IMR-90 (cell line): ENCODE measurements at regions not wholly inside any gene's neighbourhood (a gene's known extent, or its start where the extent isn't known, plus 50 kb on each side); places are given as distances from the start of the nearest gene placed in this dataset.

Source experiments
- ATAC-seq: fragments of 200-7000 bp; cut with Tn5 transposase; 2 replicates; pipeline ENCODE4 v1.9.1; 2020; ENCODE audit warnings: low read depth, mild to moderate bottlenecking, moderate library complexity
- BruUV-seq: library from RNA; stranded (reverse); fragments of 400-500 nt; replicated peaks from 2 replicates; lab custom pipeline; 2021; lab: Mats Ljungman, UMichigan
- CTCF ChIA-PET: fragments of 300-600 bp; formaldehyde crosslinking; extraction: SDS; loops from one replicate; lab custom pipeline; 2021; ENCODE audit warnings: antibody characterized with exemption; lab: Yijun Ruan, JAX
- POLR2A ChIA-PET: fragments of 300-600 bp; sonication (Branson Sonifier 250); formaldehyde crosslinking; loops from one replicate; lab custom pipeline; 2022; ENCODE audit warnings: antibody characterized with exemption; ENCODE audit not compliant: unreplicated experiment; lab: Charles Lee
- DNase-seq: peaks from one replicate; pipeline ENCODE4 v3.0.0; 2013
- H2AFZ ChIP-seq: replicated peaks from 2 replicates; pipeline ENCODE3; 2013; ENCODE audit warnings: low read length, mild to moderate bottlenecking; ENCODE audit not compliant: poor library complexity
- H2AK5ac ChIP-seq: 2 replicates; pipeline ENCODE4 v1.6.1; 2013; ENCODE audit warnings: low read depth, low read length, inconsistent platforms
- H2AK9ac ChIP-seq: replicated peaks from 2 replicates; pipeline ENCODE3; 2013; ENCODE audit warnings: mild to moderate bottlenecking, low read depth, low read length, moderate library complexity; ENCODE audit not compliant: poor library complexity
- H2BK120ac ChIP-seq: 2 replicates; pipeline ENCODE4 v1.6.1; 2013; ENCODE audit warnings: low read depth, low read length, inconsistent platforms
- H2BK15ac ChIP-seq: 3 replicates; pipeline ENCODE4 v1.6.1; 2013; ENCODE audit warnings: low read depth, low read length, inconsistent platforms
- H2BK20ac ChIP-seq: 2 replicates; pipeline ENCODE4 v1.6.1; 2013; ENCODE audit warnings: low read depth, mild to moderate bottlenecking, inconsistent platforms, low read length, moderate library complexity
- H2BK5ac ChIP-seq: 2 replicates; pipeline ENCODE4 v1.6.1; 2013; ENCODE audit warnings: mild to moderate bottlenecking, low read depth, low read length, inconsistent platforms; ENCODE audit not compliant: poor library complexity, severe bottlenecking
- H3K14ac ChIP-seq: replicated peaks from 2 replicates; pipeline ENCODE4 v1.6.1; 2013; ENCODE audit warnings: low read depth, low read length, inconsistent platforms
- H3K18ac ChIP-seq: 2 replicates; pipeline ENCODE4 v1.6.1; 2013; ENCODE audit warnings: low read depth, low read length, control low read depth
- H3K23ac ChIP-seq: 2 replicates; pipeline ENCODE4 v1.6.1; 2013; ENCODE audit warnings: low read depth, low read length, inconsistent platforms
- H3K27ac ChIP-seq: 2 replicates; pipeline ENCODE4 v1.5.1; 2013; ENCODE audit warnings: mild to moderate bottlenecking, control low read depth, low read length; ENCODE audit not compliant: insufficient read depth
- H3K27me3 ChIP-seq: 2 replicates; pipeline ENCODE4 v1.6.1; 2013; ENCODE audit warnings: low read length; ENCODE audit not compliant: control insufficient read depth, insufficient read depth
- H3K36me3 ChIP-seq: 2 replicates; pipeline ENCODE4 v1.6.1; 2013; ENCODE audit warnings: low read length, mixed read lengths; ENCODE audit not compliant: control insufficient read depth, insufficient read depth
- H3K4ac ChIP-seq: 2 replicates; pipeline ENCODE4 v1.6.1; 2013; ENCODE audit warnings: low read depth, low read length, inconsistent platforms
- H3K4me1 ChIP-seq: 2 replicates; pipeline ENCODE4 v1.6.1; 2013; ENCODE audit warnings: low read length, mixed read lengths; ENCODE audit not compliant: control insufficient read depth, insufficient read depth
- H3K4me2 ChIP-seq: 2 replicates; pipeline ENCODE4 v1.6.1; 2013; ENCODE audit warnings: low read depth, mild to moderate bottlenecking, control low read depth, low read length, moderate library complexity
- H3K4me3 ChIP-seq: 2 replicates; pipeline ENCODE4 v1.5.1; 2013; ENCODE audit warnings: low read depth, mild to moderate bottlenecking, control low read depth, low read length, moderate library complexity; ENCODE audit not compliant: insufficient read depth
- H3K56ac ChIP-seq: 2 replicates; pipeline ENCODE4 v1.6.1; 2013; ENCODE audit warnings: low read length, inconsistent platforms; ENCODE audit not compliant: insufficient read depth; ENCODE audit errors: extremely low read depth
- H3K79me1 ChIP-seq, 2 experiments: 2 replicates each; pipeline ENCODE4 v1.6.1; 2013; ENCODE audit warnings: low read length in 2 of 2, inconsistent platforms in 1 of 2, low read depth in 1 of 2
- H3K9ac ChIP-seq: 2 replicates; pipeline ENCODE4 v1.6.1; 2013; ENCODE audit warnings: low read depth, low read length, control low read depth
- H3K9me1 ChIP-seq: 2 replicates; pipeline ENCODE4 v1.6.1; 2013; ENCODE audit warnings: low read length, inconsistent platforms; ENCODE audit not compliant: insufficient read depth
- H3K9me3 ChIP-seq: 2 replicates; pipeline ENCODE4 v1.6.1; 2013; ENCODE audit warnings: low read length; ENCODE audit not compliant: control insufficient read depth, insufficient read depth
- H4K20me1 ChIP-seq: 2 replicates; pipeline ENCODE4 v1.6.1; 2013; ENCODE audit warnings: low read length, inconsistent platforms; ENCODE audit not compliant: insufficient read depth
- H4K5ac ChIP-seq: 2 replicates; pipeline ENCODE4 v1.6.1; 2013; ENCODE audit warnings: mild to moderate bottlenecking, low read depth, low read length, control low read depth
- H4K8ac ChIP-seq, 2 experiments: 2 replicates each; pipeline ENCODE4 v1.6.1; 2013; ENCODE audit warnings: low read depth in 2 of 2, low read length in 2 of 2, control low read depth in 1 of 2, inconsistent platforms in 1 of 2
- H4K91ac ChIP-seq: 2 replicates; pipeline ENCODE4 v1.6.1; 2013; ENCODE audit warnings: low read depth, low read length, inconsistent platforms; ENCODE audit not compliant: insufficient read depth
- BHLHE40 ChIP-seq: fragments of 150-350 bp; IDR thresholded peaks from 2 replicates; pipeline ENCODE4 v1.6.1; 2016; ENCODE audit warnings: mild to moderate bottlenecking, low read depth, low read length
- CEBPB ChIP-seq: IDR thresholded peaks from 2 replicates; pipeline ENCODE4 v1.6.1; 2012; ENCODE audit warnings: low read depth, low read length, improper control_type of control experiment
- CHD1 ChIP-seq: IDR thresholded peaks from 2 replicates; pipeline ENCODE4 v1.6.1; 2012; ENCODE audit warnings: low read depth, low read length, improper control_type of control experiment
- FOS ChIP-seq: fragments of 150-350 bp; IDR thresholded peaks from 2 replicates; pipeline ENCODE4 v1.6.1; 2016; ENCODE audit warnings: low read depth, low read length
- MAFK ChIP-seq: IDR thresholded peaks from 2 replicates; pipeline ENCODE4 v1.6.1; 2012; ENCODE audit warnings: low read depth, low read length, improper control_type of control experiment
- MAZ ChIP-seq: IDR thresholded peaks from 2 replicates; pipeline ENCODE4 v1.6.1; 2012; ENCODE audit warnings: low read depth, mild to moderate bottlenecking, low read length, improper control_type of control experiment, moderate library complexity, borderline replicate concordance
- MXI1 ChIP-seq: IDR thresholded peaks from 2 replicates; pipeline ENCODE4 v1.6.1; 2012; ENCODE audit warnings: low read depth, mild to moderate bottlenecking, low read length, moderate library complexity, borderline replicate concordance
- NFE2L2 ChIP-seq: fragments of 150-350 bp; IDR thresholded peaks from 2 replicates; pipeline ENCODE4 v1.6.1; 2016; ENCODE audit warnings: low read depth, mild to moderate bottlenecking, low read length
- POLR2A ChIP-seq: IDR thresholded peaks from 2 replicates; pipeline ENCODE4 v1.6.1; 2012; ENCODE audit warnings: mild to moderate bottlenecking, low read depth, low read length
- RAD21 ChIP-seq: IDR thresholded peaks from 2 replicates; pipeline ENCODE4 v1.6.1; 2012; ENCODE audit warnings: low read length, improper control_type of control experiment
- RCOR1 ChIP-seq: IDR thresholded peaks from 2 replicates; pipeline ENCODE4 v1.6.1; 2012; ENCODE audit warnings: mild to moderate bottlenecking, low read length, improper control_type of control experiment; ENCODE audit not compliant: insufficient replicate concordance
- RFX5 ChIP-seq: IDR thresholded peaks from 2 replicates; pipeline ENCODE4 v1.8.0; 2012; ENCODE audit warnings: low read depth, mild to moderate bottlenecking, low read length, moderate library complexity
- SMC3 ChIP-seq: fragments of 150-350 bp; IDR thresholded peaks from 2 replicates; pipeline ENCODE4 v1.6.1; 2016; ENCODE audit warnings: low read depth, mild to moderate bottlenecking, antibody characterized with exemption, low read length, moderate library complexity
- WGBS, 2 experiments: methylation state at CpG; one replicate each; pipeline versions ENCODE4 v1.1.5 to v1.1.7; 2013; ENCODE audit warnings: missing lambda C conversion rate in 2 of 2; ENCODE audit not compliant: insufficient read length in 1 of 2; ENCODE audit errors: extremely low coverage in 2 of 2; 5-methylcytosine and 5-hydroxymethylcytosine counted together
- dilution Hi-C: fragments of 300-500 bp; cut with HindIII; formaldehyde crosslinking; loops from one replicate; pipeline ENCODE4 v1.14.3; 2018; ENCODE audit warnings: low sequenced_read_pairs; ENCODE audit not compliant: unreplicated experiment
- in situ Hi-C: fragments of 300-500 bp; cut with MboI; formaldehyde crosslinking; loops from 3 replicates; pipeline ENCODE4 v1.14.3; 2019; ENCODE audit warnings: low sequenced_read_pairs, inconsistent platforms, mixed read lengths
- intact Hi-C: fragments of 100-400 bp; cut with micrococcal nuclease; formaldehyde crosslinking; loops from 2 replicates; pipeline ENCODE4 v1.10.0; 2022
- TF ChIP-seq, protein P1 (sequence below): fragments of 150-350 bp; IDR thresholded peaks from 2 replicates; pipeline ENCODE4 v1.6.1; 2016; ENCODE audit warnings: low read depth, mild to moderate bottlenecking, low read length, moderate library complexity, borderline replicate concordance
- TF ChIP-seq, protein P2 (sequence below): fragments of 150-350 bp; IDR thresholded peaks from 2 replicates; pipeline ENCODE4 v1.6.1; 2017; ENCODE audit warnings: mild to moderate bottlenecking, antibody characterized with exemption, low read length, low read depth
- TF ChIP-seq, protein P3 (sequence below): conservative IDR thresholded peaks from 2 replicates; pipeline ENCODE4 v1.5.1; 2012; ENCODE audit warnings: mild to moderate bottlenecking, low read depth, low read length, improper control_type of control experiment

DNA sequence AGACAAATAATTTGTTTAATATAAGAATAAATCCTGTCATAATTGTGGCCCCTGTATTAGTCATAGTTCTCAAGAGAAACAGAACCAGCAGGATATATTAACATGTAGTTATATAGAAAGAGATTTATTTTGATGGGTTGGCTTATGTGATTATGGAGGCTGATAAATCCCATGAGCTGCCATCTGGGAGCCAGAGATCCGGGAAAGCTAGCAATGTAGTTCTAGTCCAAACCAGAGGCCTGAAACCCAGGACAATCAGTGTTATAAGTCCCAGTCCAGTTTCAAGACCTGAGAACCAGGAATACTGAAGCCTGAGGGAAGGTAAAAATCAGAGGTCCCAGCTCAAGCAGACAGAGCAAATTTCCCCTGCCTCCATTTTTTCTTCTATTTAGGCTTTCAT, 435.8 kb downstream of the RPL10L start:
- Histone ChIP-seq H2BK20ac (no peak overlapping the region), H3K36me3 (no peaks in the 10 kb centered on the region), H3K4me2 (no peak overlapping the region), H3K14ac (no peak overlapping the region), H4K8ac (no peak overlapping the region), H3K79me1 (no peaks in the 10 kb centered on the region), H2AK5ac (no peak overlapping the region), H2BK15ac (no peak overlapping the region), H2BK5ac (no peak overlapping the region), H3K9ac (no peak overlapping the region), H2BK120ac (no peak overlapping the region), H2AK9ac (no peak overlapping the region), H2AFZ (no peak overlapping the region), H3K27ac (no peak overlapping the region), H4K91ac (no peak overlapping the region), H3K4ac (no peak overlapping the region), H3K4me3 (no peak overlapping the region), H3K9me1 (no peaks in the 10 kb centered on the region), H4K5ac (no peak overlapping the region), H3K56ac (no peak overlapping the region; the same call in 1 of the 2 replicates), H3K18ac (no peak overlapping the region), H3K23ac (no peak overlapping the region), H3K27me3 (no peaks in the 10 kb centered on the region), H4K20me1 (no peaks in the 10 kb centered on the region), H3K4me1 (no peaks in the 10 kb centered on the region), H3K9me3 (peaks cover 4% of the 10 kb centered on the region; the same call in 1 of the 2 replicates)
- in situ Hi-C loops, result no loop called here
- dilution Hi-C loops, result no loop called here
- TF ChIP-seq SMC3 (no peak), MAZ (no peak), MAFK (no peak), MXI1 (no peak), FOS (no peak), RAD21 (no peak), RCOR1 (no peak), POLR2A (no peak), NFE2L2 (no peak), CEBPB (no peak), CHD1 (no peak), BHLHE40 (no peak), RFX5 (no peak)
- TF ChIP-seq, protein P1, sequence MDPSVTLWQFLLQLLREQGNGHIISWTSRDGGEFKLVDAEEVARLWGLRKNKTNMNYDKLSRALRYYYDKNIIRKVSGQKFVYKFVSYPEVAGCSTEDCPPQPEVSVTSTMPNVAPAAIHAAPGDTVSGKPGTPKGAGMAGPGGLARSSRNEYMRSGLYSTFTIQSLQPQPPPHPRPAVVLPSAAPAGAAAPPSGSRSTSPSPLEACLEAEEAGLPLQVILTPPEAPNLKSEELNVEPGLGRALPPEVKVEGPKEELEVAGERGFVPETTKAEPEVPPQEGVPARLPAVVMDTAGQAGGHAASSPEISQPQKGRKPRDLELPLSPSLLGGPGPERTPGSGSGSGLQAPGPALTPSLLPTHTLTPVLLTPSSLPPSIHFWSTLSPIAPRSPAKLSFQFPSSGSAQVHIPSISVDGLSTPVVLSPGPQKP, result no peak
- TF ChIP-seq, protein P2, sequence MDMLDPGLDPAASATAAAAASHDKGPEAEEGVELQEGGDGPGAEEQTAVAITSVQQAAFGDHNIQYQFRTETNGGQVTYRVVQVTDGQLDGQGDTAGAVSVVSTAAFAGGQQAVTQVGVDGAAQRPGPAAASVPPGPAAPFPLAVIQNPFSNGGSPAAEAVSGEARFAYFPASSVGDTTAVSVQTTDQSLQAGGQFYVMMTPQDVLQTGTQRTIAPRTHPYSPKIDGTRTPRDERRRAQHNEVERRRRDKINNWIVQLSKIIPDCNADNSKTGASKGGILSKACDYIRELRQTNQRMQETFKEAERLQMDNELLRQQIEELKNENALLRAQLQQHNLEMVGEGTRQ, result no peak
- TF ChIP-seq, protein P3, sequence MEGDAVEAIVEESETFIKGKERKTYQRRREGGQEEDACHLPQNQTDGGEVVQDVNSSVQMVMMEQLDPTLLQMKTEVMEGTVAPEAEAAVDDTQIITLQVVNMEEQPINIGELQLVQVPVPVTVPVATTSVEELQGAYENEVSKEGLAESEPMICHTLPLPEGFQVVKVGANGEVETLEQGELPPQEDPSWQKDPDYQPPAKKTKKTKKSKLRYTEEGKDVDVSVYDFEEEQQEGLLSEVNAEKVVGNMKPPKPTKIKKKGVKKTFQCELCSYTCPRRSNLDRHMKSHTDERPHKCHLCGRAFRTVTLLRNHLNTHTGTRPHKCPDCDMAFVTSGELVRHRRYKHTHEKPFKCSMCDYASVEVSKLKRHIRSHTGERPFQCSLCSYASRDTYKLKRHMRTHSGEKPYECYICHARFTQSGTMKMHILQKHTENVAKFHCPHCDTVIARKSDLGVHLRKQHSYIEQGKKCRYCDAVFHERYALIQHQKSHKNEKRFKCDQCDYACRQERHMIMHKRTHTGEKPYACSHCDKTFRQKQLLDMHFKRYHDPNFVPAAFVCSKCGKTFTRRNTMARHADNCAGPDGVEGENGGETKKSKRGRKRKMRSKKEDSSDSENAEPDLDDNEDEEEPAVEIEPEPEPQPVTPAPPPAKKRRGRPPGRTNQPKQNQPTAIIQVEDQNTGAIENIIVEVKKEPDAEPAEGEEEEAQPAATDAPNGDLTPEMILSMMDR, result no peak
- DNase-seq (no peak), ATAC-seq (no peak)
- WGBS, 2 experiments, result no CpG with 5 or more reads among the region's 1 CpG
- no TSS peak for BruUV-seq
- intact Hi-C loops, result no loop called here
- POLR2A ChIA-PET, result no interaction called here
- CTCF ChIA-PET, result no interaction called here
